ENCODE measurements at regions not wholly inside any gene's neighbourhood (a gene's known extent, or its start where the extent isn't known, plus 50 kb on each side); places are given as distances from the start of the nearest gene placed in this dataset.
A peak's percentile ranks its signal among the peaks of the same experiment; 100 is the strongest.
"Not testable (repeated sequence)": the region's sequence is repeated elsewhere in the genome, so short reads cannot be mapped to it uniquely, and the experiment has no call there.

DNA sequence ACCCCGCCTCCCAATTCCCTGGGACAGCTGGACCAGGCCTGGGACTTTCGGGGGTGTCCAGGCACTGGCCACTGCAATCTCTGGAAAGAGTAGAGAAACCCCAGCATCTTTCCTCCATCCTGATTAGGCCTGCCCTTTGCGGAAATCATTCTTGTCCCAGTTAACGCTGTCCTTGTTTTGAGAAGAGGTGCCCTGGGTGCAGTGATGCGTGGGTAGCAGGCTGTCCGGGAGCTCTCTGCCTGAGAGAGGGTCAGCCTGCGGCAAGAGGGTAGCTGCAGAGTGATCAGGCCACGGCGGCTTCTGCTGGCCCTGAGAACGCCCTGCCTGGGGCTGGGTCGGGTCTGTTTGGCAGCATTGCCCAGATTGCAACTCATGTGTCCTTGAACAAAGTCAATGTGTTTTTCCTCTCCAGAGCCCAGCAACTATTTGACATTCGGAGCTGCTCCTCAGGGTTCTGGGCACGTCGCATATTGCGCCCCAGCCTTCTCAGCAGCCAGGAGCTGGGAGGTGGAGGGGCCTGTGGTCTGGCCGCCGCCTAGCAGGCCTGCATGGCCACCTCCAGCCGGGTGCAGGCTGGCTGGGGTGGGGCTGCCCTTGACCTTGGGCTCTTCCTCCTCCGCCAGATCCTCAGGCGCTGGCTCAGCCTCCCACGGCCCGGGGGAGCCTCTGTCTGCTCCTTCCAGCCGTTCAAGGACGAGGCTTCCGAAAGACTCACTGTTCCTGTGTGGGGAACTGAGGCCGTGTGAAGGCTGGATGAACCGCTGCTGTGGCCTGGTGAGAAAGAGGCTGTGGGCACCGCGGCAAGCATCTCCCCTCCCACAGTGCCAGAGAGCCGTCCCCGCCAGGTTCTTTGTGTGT lies 150.1 kb upstream of the ZNF469 start:
- not testable (repeated sequence) for DNase-seq

- not testable (repeated sequence) for DNase-seq
These were observed 148.9 kb upstream of the ZNF469 start for GRCh38 chr16:88233621-88234420.

- DNase-seq = not testable (repeated sequence)
These were observed 148.1 kb upstream of the ZNF469 start for GRCh38 chr16:88234421-88235271.

DNA sequence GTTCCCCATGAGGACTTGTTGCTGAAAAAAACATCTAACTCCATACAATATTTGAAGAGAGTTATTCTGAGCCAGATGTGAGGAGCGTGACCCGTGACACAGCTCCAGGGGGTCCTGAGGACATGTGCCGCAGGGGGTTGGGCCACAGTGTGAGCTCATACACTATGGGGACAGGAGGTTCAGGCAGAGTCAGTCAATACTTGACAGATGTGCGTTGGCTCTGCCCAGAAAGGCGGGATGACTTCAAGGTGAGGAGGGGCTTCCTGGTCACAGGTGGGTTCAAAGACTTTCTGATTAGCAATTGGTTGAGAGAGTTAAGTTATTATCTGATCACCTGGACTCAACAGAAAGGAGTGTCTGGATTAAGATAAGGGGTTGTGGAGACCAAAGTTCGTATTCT lies 147.1 kb upstream of the ZNF469 start:
- not testable (repeated sequence) for DNase-seq

DNA sequence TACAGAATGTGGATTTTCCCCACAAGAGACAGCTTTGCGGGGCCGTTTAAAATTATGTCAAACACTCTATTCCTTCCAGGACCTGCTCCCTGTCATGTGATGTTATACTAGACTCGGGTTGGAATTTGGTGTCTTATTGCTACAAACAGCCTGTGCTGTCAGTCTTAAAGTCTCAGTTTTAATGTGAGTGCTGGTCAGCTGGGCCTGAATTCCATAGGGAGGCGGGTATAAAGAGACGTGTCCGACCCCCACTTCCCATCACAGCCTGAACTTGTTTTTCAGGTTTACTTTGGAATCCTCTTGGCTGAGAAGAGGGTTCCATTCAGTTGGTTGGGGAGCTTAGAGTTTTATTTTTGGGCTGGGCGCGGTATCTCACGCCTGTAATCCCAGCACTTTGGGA lies 146.5 kb upstream of the ZNF469 start:
- not testable (repeated sequence) for DNase-seq

GRCh38 chr16:88237314-88237713 lies 145.4 kb upstream of the ZNF469 start:
- DNase-seq = not testable (repeated sequence)

DNA sequence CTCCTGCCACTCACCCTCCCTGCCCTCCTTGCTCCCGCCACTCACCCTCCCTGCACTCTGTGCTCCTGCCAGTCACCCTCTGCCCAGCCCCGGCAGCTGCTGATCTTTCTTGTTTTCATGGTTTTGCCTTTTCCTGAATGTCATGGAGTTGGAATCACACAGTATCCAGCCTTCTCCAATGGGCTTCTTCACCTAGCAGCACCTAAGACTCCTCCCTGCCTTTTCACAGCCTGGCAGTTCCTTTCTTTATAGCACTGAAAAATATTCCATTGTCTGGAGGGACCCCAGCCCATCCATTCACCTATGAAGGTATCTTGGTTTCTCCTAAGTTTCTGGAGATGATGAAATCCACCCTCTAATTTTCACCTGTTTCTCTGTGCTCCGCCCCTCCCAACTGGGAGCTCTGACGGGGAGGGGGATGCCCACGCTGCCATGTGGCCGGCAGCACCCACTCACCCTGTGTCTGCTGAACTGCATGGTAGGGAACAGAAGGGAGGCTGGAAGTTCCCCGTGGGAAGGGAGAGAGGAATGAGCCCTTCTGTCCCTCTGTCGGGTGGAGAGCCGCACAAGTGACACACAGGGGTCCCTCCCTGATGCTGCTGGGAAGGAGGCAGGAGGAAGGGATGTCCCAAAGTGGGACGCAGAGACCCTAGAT lies 144.9 kb upstream of the ZNF469 start:
- DNase-seq = not testable (repeated sequence)

GRCh38 chr16:88238732-88239274 lies 144.0 kb upstream of the ZNF469 start:
- DNase-seq = peak; percentile 57 to 65

DNA sequence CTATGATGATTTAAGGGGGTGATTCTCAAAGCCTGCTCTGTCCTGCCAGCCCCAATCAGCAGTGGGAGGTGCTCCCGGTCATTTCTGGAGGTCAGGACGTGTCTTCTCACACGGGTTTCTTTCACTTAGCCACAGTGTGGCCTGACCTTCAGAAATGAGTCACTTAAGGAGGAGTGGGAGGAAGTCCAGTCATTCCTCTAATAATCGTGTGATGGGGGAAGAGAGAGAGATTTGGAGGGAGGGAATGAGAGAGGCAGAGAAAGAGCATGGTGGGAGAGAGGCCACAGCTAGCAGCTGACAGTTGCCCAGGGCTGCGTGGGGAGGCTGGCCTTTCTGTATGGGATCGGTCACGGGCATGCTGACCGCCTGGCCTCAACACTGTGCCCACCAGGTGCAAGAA lies 142.6 kb upstream of the ZNF469 start:
- DNase-seq = not testable (repeated sequence)

DNA sequence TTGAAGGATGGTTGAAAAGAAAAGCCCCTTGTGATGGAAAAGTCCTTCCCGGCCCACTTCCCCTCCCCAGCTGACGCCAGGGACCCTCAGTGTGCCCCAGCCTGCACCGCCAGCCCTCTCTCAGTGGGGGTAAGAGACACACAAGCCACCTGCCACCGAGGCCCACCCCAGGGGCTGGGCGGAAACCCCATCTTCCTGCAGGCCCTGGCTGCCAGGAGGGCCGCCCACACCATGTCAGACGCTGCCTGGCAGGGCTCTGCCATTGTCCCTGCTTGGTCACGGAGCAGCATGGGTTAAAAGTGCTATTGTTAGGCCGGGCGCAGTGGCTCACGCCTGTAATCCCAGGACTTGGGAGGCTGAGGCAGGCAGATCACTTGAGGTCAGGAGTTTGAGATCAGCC lies 142.0 kb upstream of the ZNF469 start:
- DNase-seq = not testable (repeated sequence)

GRCh38 chr16:88241404-88242311 lies 141.1 kb upstream of the ZNF469 start:
- not testable (repeated sequence) for DNase-seq

- not testable (repeated sequence) for DNase-seq
These were observed 140.2 kb upstream of the ZNF469 start for GRCh38 chr16:88242312-88243295.

DNA sequence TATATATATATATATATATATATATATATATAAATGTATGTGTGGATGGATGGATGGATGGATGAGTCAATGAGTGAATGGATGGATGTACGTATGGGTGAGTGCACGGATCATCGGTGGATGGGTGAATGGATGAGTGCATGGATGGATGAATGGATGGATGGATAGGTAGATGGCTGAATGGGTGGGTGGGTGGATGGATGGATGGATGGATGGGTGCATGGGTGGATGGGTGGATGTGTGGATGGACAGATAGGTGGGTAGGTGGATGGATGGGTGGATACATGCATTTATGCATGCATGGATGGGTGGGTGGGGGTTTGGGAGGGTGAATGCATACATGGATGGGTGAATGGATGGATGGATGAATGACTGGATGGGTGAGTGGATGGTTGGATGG lies 138.8 kb upstream of the ZNF469 start:
- not testable (repeated sequence) for DNase-seq

- not testable (repeated sequence) for DNase-seq
These were observed 137.3 kb upstream of the ZNF469 start for GRCh38 chr16:88245241-88246081.

DNA sequence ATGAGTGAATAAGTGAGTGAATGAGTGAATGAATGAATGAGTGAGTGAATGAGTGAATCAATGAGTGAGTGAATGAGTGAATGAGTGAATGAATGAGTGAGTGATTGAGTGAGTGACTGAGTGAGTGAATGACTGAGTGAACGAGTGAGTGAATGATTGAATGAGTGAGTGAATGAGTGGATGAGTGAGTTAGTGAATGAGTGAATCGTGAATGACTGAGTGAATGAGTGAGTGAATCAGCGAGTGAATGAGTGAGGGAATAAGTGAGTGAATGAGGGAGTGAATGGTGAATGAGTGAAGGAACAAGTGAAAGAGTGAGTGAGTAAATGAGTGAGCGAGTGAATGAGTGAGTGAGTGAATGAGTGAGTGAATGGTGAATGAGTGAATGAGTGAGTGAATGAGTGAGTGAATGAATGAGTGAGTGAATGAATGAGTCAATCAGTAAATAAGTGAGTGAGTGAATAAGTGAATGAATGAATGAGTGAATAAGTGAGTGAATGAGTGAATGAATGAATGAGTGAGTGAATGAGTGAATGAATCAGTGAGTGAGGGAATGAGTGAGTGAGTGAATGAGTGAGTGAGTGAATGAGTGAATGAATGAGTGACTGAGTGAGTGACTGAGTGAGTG lies 135.7 kb upstream of the ZNF469 start:
- DNase-seq = not testable (repeated sequence)

GRCh38 chr16:88247583-88247966 lies 135.2 kb upstream of the ZNF469 start:
- not testable (repeated sequence) for DNase-seq

GRCh38 chr16:88248761-88249160 lies 134.0 kb upstream of the ZNF469 start:
- DNase-seq = not testable (repeated sequence)

DNA sequence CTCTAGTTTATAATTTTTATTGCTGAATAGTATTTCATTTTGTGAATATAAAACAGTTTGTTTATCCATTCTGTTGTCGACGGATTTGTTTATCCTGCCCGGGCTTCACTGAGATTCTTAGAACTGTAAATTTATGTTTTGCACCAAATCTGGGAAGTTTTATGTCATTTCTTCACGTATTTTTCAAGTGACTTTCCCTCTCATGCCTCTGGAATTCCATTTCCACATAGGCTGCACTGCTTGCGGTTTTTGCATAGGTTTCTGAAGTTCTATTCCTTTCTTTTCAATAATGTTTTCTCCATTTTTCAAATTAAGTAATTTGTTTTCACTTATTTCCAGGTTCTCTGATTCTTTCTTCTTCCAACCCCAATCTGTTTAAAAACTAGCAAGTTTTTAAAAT lies 132.4 kb upstream of the ZNF469 start:
- not testable (repeated sequence) for DNase-seq

Measured in activated CD4-positive, alpha-beta T cell treated with anti-CD3 and anti-CD28 coated beads, Interleukin-2, amount 50 U/mL, for 48 hours (primary cell).